WTC11 (cell line): ENCODE measurements at regions not wholly inside any gene's neighbourhood (a gene's known extent, or its start where the extent isn't known, plus 50 kb on each side); places are given as distances from the start of the nearest gene placed in this dataset.

Source experiments
- CTCF ChIP-seq: fragments of 200-600 bp; IDR thresholded peaks from 2 replicates; pipeline ENCODE4 v1.8.0; 2022; ENCODE audit warnings: antibody characterized with exemption
- ESRRA ChIP-seq: sonication (generic); formaldehyde crosslinking; IDR thresholded peaks from 2 replicates; pipeline ENCODE4 v1.8.1; 2022; ENCODE audit warnings: mild to moderate bottlenecking, missing genetic modification reagents, borderline replicate concordance
- NR2C2 ChIP-seq: sonication (generic); formaldehyde crosslinking; IDR thresholded peaks from 2 replicates; pipeline ENCODE4 v1.8.0; 2022; ENCODE audit warnings: mild to moderate bottlenecking, missing genetic modification reagents

GRCh38 chr1:181387702-181388101, 95.6 kb upstream of the CACNA1E start:
- TF ChIP-seq ESRRA (CRISPR knock-in tag) (no peak), CTCF (no peak), NR2C2 (CRISPR knock-in tag) (no peak)
